ENCODE measurements at regions not wholly inside any gene's neighbourhood (a gene's known extent, or its start where the extent isn't known, plus 50 kb on each side); places are given as distances from the start of the nearest gene placed in this dataset.
"Not testable (repeated sequence)": the region's sequence is repeated elsewhere in the genome, so short reads cannot be mapped to it uniquely, and the experiment has no call there.

GRCh38 chr2:125224830-125225229 lies 1199.7 kb downstream of the CNTNAP5 start:
- DNase-seq: no peak

DNA sequence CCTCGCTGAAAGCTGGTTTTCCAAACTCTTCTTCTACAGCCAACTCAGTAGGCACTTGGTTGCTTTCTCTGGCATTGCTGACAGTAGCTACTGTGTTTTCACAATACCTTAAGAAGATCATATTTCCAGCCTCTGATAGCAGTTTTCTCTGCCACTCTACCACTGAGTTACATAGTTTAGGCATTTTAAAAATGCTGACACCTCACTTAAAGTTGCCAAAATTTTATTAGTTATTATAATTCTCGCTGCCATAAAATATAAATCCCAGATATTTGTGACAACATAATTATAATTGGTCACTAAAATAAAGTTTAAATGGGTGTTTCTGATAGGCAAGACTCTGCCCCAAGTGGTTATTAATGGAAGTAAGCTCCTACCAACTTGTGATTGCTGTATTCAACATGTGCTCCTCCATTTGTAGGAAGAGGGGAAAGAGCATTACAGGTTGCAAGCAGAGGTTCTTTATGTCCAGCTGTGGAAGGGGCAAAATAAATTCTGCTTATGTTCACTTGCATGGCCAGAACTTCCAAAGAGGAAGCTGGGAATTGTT lies 1202.8 kb downstream of the CNTNAP5 start:
- DNase-seq: no peak

DNA sequence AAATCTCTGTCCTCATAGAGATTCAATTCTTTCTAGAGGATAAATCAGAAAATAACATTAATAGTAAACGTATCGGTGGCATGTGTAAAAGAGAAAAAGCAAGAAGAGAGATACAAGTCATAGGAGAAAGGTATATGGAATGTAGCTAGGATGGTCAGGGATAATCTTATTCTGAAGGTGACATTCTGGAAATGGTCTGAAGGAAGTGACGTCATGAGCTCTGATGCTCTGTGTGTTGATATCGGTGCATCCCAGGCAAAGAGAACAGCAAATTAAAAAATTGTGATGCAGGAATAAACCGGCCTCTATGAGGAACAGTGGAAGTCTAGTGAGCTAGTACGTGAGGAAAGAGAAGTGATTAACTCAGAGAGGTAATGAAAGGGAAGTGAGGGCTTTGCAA lies 1215.8 kb downstream of the CNTNAP5 start:
- DNase-seq: no peak

- DNase-seq: no peak
Observed at GRCh38 chr2:125243074-125243473, 1218.0 kb downstream of the CNTNAP5 start.

GRCh38 chr2:125254010-125254409 lies 1228.9 kb downstream of the CNTNAP5 start:
- DNase-seq: no peak

DNA sequence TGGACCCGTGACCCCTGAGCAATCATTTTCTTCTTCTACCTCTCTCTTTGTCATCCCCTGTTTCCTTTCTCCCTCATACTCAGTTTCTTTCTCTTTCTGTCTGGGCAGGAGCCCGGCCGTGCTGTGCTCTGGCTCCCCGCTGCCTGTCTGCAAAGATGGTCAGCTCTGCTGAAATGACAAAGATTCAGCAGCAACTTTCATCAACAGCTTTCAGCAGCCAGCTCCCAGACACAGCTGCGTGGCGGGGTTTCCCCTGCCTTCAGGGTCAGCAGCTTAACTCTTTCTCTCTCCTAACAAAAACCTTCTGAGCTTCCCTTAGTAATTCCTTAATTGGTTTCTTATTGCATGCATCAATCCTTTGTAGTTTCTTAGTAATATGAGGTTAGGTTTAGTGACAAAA lies 1234.4 kb downstream of the CNTNAP5 start:
- DNase-seq: no peak

- DNase-seq: not testable (repeated sequence)
Observed at GRCh38 chr2:125260366-125260930, 1235.4 kb downstream of the CNTNAP5 start.

GRCh38 chr2:125264453-125264852 lies 1239.4 kb downstream of the CNTNAP5 start:
- no peak for DNase-seq

DNA sequence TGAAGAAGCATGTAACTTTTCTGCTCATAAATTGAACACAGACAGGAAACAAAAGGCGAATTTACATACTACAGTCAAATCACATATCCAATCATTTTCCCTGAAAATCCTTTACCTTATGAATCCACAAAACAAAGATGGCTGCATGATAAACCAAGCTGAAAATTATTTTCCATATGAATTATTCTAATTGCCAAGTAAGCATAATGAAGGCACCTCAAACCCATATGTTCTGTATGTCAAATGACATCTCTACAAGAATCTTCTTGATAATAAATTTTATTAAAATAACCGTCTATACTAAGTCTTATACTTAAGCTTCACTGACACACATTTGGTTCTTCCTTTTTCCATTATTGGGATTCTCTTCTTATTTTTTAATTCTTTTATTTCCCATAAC lies 1242.6 kb downstream of the CNTNAP5 start:
- DNase-seq: no peak

- DNase-seq: no peak
Observed at GRCh38 chr2:125272651-125273050, 1247.6 kb downstream of the CNTNAP5 start.

GRCh38 chr2:125274718-125275117 lies 1249.6 kb downstream of the CNTNAP5 start:
- DNase-seq: no peak

- no peak for DNase-seq
Observed at GRCh38 chr2:125280265-125280664, 1255.2 kb downstream of the CNTNAP5 start.

- no peak for DNase-seq
Observed at GRCh38 chr2:125281242-125281641, 1256.2 kb downstream of the CNTNAP5 start.

DNA sequence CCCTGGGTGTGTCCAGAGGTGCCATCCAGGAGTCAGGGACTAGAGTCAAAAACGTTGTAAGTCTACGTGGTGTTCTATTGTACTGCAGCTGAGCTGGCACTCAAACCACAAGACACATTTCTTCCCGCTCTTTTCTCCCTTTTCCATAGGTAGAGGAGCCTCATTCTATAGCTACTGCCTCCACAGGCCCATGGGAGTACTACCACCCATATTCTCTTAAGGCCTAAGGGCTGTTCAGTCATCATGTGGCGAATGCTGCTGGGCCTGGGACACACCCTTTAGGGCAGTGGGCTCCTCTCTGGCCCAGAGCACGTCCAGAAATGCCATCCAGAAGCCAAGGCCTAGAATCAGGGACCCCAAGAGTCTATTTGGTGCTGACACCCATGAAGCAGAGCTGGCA lies 1271.7 kb downstream of the CNTNAP5 start:
- DNase-seq: no peak

- no peak for DNase-seq
Observed at GRCh38 chr2:125310657-125311364, 1285.7 kb downstream of the CNTNAP5 start.

DNA sequence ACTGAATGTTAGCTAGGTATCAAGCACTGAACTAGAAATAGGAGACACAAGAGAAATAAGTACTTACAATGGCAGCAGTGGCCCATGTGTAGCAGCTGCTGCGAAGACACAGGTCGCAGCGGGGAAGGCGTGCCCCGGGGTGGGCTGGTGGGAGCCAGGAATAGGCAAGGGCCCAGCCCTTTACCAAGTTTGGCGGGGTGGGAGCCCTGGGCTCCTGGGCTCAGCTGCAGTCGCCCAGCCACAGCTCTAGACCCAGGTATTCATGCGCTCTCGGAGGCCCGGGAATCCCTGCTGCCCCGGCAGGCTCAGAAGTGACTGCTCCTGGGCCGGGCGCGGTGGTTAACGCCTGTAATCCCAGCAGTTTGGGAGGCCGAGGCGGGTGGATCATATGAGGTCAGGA lies 1287.3 kb downstream of the CNTNAP5 start:
- DNase-seq: no peak

DNA sequence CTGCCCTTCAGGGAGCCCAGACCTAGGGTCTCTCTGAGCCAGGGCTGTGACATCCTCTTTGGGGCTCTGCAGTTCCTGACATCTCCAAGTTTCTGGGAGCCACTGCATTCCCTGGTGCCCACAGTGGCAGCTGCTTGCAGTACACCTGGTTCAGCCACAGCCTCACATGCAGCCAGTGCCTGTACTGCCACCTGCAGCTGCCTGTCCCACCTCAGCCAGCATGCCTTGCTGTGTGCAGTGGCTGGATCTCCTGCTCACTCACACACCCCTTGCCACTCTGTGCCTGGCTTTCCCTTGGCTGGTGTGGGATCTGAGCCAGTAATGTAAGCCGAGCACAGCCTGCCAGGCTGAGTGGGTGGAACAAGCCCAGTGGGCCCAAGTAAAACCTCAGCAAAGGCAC lies 1288.7 kb downstream of the CNTNAP5 start:
- DNase-seq: no peak

DNA sequence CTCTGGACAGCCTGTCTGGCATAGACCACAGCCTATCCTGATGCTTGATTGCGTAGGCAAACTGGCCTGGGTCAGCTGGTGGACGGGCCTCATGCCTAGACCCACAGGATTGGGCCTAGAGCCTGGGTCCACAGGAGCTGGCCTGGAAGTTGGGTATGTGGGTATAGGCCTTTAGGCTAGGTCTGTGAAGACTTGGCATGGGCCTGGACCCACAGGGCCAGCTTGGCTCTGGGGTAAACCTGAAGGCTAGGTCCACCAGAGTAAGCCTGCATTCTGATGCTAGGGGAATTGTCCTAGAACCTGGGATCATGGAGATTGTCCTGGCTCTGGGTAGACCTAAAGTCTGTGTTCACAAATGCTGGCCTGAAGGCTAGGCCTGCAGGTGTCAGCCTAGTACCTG lies 1293.7 kb downstream of the CNTNAP5 start:
- DNase-seq: no peak

- no peak for DNase-seq
Observed at GRCh38 chr2:125324273-125324672, 1299.2 kb downstream of the CNTNAP5 start.

DNA sequence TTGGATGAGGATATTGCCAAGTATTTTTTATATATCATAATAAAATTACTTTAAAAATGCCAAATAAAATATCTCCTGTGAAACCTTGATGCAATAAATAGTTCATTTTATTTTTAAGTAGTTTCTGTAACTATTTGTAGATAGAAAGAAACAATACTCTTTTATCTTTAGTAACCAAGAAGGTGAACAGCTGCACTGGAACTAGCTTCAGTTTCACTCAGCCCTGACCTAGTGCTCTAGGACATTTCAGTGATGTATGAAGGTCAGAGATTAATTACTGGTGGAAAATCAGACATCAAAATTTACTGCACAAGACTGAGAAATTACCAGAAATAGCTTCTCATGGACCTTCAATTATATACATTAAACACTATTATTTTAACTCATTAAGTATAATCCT lies 1305.0 kb downstream of the CNTNAP5 start:
- DNase-seq: no peak

DNA sequence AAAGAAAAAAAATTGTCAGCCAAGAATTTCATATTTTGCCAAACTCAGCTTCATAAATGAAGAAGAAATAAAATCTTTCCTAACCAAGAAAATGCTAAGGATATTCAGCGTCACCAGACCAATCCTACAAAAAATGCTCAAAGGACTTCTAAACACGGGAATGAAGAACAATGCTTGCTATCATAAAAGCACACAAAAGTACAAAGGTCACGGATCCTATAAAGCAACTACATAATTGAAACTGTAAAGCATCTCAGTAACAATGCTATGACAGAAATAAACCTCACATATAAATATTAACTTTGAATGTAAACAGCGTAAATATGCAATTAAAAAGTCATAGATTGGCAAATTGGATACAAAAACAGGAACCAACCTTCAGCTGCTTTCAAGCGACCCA lies 1314.6 kb upstream of the GYPC start:
- no peak for DNase-seq

DNA sequence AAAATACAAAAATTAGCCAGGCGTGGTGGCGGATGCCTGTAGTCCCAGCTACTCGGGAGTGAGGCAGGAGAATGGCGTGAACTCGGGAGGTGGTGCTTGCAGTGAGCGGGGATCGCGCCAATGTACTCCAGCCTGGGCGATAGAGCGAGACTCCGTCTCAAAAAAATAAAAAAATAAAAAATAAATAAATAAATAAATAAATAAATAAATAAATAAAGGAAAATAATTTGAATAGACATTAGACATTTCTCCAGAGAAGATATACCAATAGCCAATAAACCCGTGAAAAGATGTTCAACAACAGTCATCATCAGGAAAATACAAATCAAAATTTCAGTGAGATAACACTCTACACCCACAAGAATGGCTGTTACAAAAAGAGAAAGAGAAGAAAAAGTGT lies 1302.4 kb upstream of the GYPC start:
- not testable (repeated sequence) for DNase-seq

DNA sequence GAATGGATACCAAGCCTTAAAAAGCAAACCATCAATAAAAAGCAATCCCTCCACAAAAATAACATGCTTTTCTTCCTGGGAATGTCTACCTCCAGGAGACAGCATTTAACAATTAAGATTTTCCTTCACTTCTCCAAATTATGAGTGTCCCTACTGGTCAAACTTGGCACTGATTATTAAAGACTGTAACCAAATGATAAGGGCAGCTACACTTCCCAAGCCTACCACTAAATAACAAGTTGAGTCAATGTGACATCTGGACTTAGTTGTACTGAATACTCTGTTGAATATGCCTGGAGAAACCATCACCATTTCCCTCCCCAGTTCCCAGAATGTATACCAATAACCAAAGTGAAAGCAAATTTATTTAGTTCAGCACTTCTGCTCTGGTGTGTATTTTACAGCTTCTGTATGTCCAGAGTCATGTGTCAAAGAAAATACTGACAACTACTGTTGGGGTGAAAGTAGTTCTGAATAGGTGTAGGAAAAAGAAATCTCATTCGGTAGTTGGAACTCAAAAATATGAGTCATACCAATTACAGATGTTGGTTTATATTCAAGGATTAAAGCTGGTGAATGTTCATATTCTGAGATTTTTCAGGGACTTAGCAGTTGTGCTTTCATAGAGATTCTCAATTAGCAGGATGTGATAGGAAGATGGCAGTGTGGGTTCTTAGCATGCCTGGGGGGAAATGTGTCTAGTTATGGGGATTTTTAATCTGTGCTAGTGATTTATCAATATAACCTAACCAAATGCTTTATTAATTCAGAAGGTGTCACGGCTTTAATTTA lies 1291.6 kb upstream of the GYPC start:
- no peak for DNase-seq

- DNase-seq: no peak
Observed at GRCh38 chr2:125364984-125365265, 1291.0 kb upstream of the GYPC start.

Data from NCI-H526 treated with DMSO at 0.1 percent for 48 hours (cell line).